CD14-positive monocyte (primary cell): ENCODE measurements at regions not wholly inside any gene's neighbourhood (a gene's known extent, or its start where the extent isn't known, plus 50 kb on each side); places are given as distances from the start of the nearest gene placed in this dataset.
A peak's percentile ranks its signal among the peaks of the same experiment; 100 is the strongest.

Experiments used
- DNase-seq, 3 donors: peaks; one replicate each; pipeline ENCODE4 v3.0.0-alpha.2; 2011 to 2022
- H2AFZ ChIP-seq: 2 replicates; pipeline ENCODE4 v1.6.0; 2012; ENCODE audit warnings: mild to moderate bottlenecking, low read depth, low read length, inconsistent platforms; ENCODE audit not compliant: insufficient read depth, poor library complexity, severe bottlenecking
- H3K27ac ChIP-seq, 2 donors: 1 replicate in 1 of 2; 2 replicates in 1 of 2; pipeline ENCODE4 v1.5.1; 2012 to 2013; ENCODE audit warnings: low read length in 2 of 2, control low read depth in 1 of 2, inconsistent platforms in 1 of 2, low read depth in 1 of 2, mild to moderate bottlenecking in 1 of 2
- H3K27me3 ChIP-seq, 2 donors: one replicate each; pipeline versions ENCODE4 v1.6.0 to v1.6.1; 2011 to 2013; ENCODE audit warnings: low read length in 2 of 2; ENCODE audit not compliant: control insufficient read depth in 2 of 2, insufficient read depth in 2 of 2
- H3K36me3 ChIP-seq, 2 donors: replicated peaks in 1 of 2; 1 replicate in 1 of 2; 2 replicates in 1 of 2; pipeline versions ENCODE4 v1.5.1 to v1.6.1; 2012 to 2013; ENCODE audit warnings: low read length in 2 of 2, control low read depth in 1 of 2, inconsistent platforms in 1 of 2, mild to moderate bottlenecking in 1 of 2; ENCODE audit not compliant: insufficient read depth in 2 of 2, control insufficient read depth in 1 of 2
- H3K4me1 ChIP-seq, 2 donors: 1 replicate in 1 of 2; 2 replicates in 1 of 2; pipeline versions ENCODE4 v1.5.1 to v1.6.1; 2012 to 2013; ENCODE audit warnings: low read length in 2 of 2, control low read depth in 1 of 2, inconsistent platforms in 1 of 2, mild to moderate bottlenecking in 1 of 2, moderate library complexity in 1 of 2; ENCODE audit not compliant: insufficient read depth in 2 of 2, control insufficient read depth in 1 of 2
- H3K4me2 ChIP-seq: replicated peaks from 2 replicates; pipeline ENCODE3; 2012; ENCODE audit warnings: low read length, moderate library complexity, mild to moderate bottlenecking; ENCODE audit not compliant: poor library complexity, severe bottlenecking; ENCODE audit errors: extremely low read depth
- H3K4me3 ChIP-seq, 3 experiments: fragments of 200-600 bp in 1 of 3; sonication (generic) in 1 of 3; replicated peaks in 1 of 3; 1 replicate in 2 of 3; 2 replicates in 1 of 3; pipeline ENCODE4 v1.5.1; 2011 to 2013; ENCODE audit warnings: low read length in 3 of 3, mild to moderate bottlenecking in 3 of 3, control low read depth in 2 of 3, low read depth in 2 of 3, inconsistent platforms in 1 of 3, moderate library complexity in 1 of 3
- H3K79me2 ChIP-seq: 2 replicates; pipeline ENCODE4 v1.6.0; 2012; ENCODE audit warnings: mild to moderate bottlenecking, control low read depth, inconsistent platforms, low read length, moderate library complexity; ENCODE audit not compliant: insufficient read depth
- H3K9ac ChIP-seq: 2 replicates; pipeline ENCODE4 v1.6.0; 2017; ENCODE audit warnings: low read length, mild to moderate bottlenecking; ENCODE audit not compliant: insufficient read depth, poor library complexity, severe bottlenecking
- H3K9me3 ChIP-seq, 2 donors: replicated peaks in 1 of 2; 1 replicate in 1 of 2; 2 replicates in 1 of 2; pipeline versions ENCODE4 v1.5.1 to v1.6.1; 2012 to 2013; ENCODE audit warnings: low read length in 2 of 2, control low read depth in 1 of 2; ENCODE audit not compliant: control insufficient read depth in 1 of 2, insufficient read depth in 1 of 2
- H4K20me1 ChIP-seq: 2 replicates; pipeline ENCODE4 v1.6.0; 2012; ENCODE audit warnings: mild to moderate bottlenecking, low read length, control low read depth, moderate library complexity; ENCODE audit not compliant: insufficient read depth
- H3K27ac Mint-ChIP-seq, 7 donors: one replicate each; pipeline ENCODE4 v1.8.0; 2020; ENCODE audit warnings: mild to moderate bottlenecking in 7 of 7, mixed read lengths in 7 of 7, moderate library complexity in 6 of 7, inconsistent platforms in 2 of 7
- H3K27me3 Mint-ChIP-seq, 3 donors: one replicate each; pipeline ENCODE4 v1.8.0; 2021 to 2022; ENCODE audit warnings: low read depth in 3 of 3, mild to moderate bottlenecking in 3 of 3, mixed read lengths in 3 of 3, moderate library complexity in 3 of 3, inconsistent platforms in 1 of 3
- H3K36me3 Mint-ChIP-seq, 2 donors: one replicate each; pipeline ENCODE4 v1.8.0; 2020; ENCODE audit warnings: mixed read lengths in 2 of 2, inconsistent platforms in 1 of 2, mild to moderate bottlenecking in 1 of 2
- H3K4me1 Mint-ChIP-seq: one replicate; pipeline ENCODE4 v1.8.0; 2020; ENCODE audit warnings: mild to moderate bottlenecking, mixed read lengths
- H3K4me3 Mint-ChIP-seq, 2 donors: one replicate each; pipeline ENCODE4 v1.8.0; 2020; ENCODE audit warnings: mild to moderate bottlenecking in 2 of 2, mixed read lengths in 2 of 2, moderate library complexity in 1 of 2
- H3K9me3 Mint-ChIP-seq, 7 donors: one replicate each; pipeline ENCODE4 v1.8.0; 2020 to 2022; ENCODE audit warnings: mixed read lengths in 7 of 7, mild to moderate bottlenecking in 6 of 7, moderate library complexity in 6 of 7, inconsistent platforms in 2 of 7
- WGBS: methylation state at CpG from one replicate; pipeline ENCODE4 v1.1.5; 2013; ENCODE audit warnings: missing lambda C conversion rate; ENCODE audit not compliant: insufficient coverage; 5-methylcytosine and 5-hydroxymethylcytosine counted together
- intact Hi-C, 2 donors: fragments of 100-400 bp; cut with micrococcal nuclease; formaldehyde crosslinking; loops; one replicate each; pipeline versions ENCODE4 v1.15.0 to v1.15.1; 2023
- TF ChIP-seq, protein P1 (sequence below): fragments of 200-600 bp; IDR thresholded peaks from one replicate; pipeline ENCODE4 v1.8.0; 2022; ENCODE audit warnings: antibody characterized with exemption, mild to moderate bottlenecking

GRCh38 chr5:82376307-82376706 is 98.2 kb upstream of the RPS23 start:
- TF ChIP-seq, protein P1, sequence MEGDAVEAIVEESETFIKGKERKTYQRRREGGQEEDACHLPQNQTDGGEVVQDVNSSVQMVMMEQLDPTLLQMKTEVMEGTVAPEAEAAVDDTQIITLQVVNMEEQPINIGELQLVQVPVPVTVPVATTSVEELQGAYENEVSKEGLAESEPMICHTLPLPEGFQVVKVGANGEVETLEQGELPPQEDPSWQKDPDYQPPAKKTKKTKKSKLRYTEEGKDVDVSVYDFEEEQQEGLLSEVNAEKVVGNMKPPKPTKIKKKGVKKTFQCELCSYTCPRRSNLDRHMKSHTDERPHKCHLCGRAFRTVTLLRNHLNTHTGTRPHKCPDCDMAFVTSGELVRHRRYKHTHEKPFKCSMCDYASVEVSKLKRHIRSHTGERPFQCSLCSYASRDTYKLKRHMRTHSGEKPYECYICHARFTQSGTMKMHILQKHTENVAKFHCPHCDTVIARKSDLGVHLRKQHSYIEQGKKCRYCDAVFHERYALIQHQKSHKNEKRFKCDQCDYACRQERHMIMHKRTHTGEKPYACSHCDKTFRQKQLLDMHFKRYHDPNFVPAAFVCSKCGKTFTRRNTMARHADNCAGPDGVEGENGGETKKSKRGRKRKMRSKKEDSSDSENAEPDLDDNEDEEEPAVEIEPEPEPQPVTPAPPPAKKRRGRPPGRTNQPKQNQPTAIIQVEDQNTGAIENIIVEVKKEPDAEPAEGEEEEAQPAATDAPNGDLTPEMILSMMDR, result no peak
- Mint-ChIP-seq H3K9me3 (peaks cover 4 to 13% (median 7%) of the 10 kb centered on the region in 7 donors), H3K4me3 (no peak overlapping the region), H3K27me3 (peaks cover 0 to 2% (median 1%) of the 10 kb centered on the region in 3 donors), H3K4me1 (no peaks in the 10 kb centered on the region), H3K27ac (no peak overlapping the region), H3K36me3 (no peaks in the 10 kb centered on the region)
- Histone ChIP-seq H3K4me2 (no peak overlapping the region), H3K79me2 (no peaks in the 10 kb centered on the region), H3K9ac (no peak overlapping the region), H3K27ac (no peak overlapping the region), H3K4me3 (no peak overlapping the region), H2AFZ (no peak overlapping the region), H3K27me3 (no peaks in the 10 kb centered on the region), H3K4me1 (no peaks in the 10 kb centered on the region), H4K20me1 (no peaks in the 10 kb centered on the region), H3K36me3 (no peaks in the 10 kb centered on the region), H3K9me3 (peaks cover 0 to 7% of the 10 kb centered on the region in 2 donors)
- no peak for DNase-seq
- intact Hi-C loops, result no loop called here
- no CpG with 5 or more reads among the region's 2 CpGs for WGBS

GRCh38 chr5:82375488-82376244 is 97.5 kb upstream of the RPS23 start:
- Mint-ChIP-seq H3K27me3 (peaks cover 0 to 2% (median 1%) of the 10 kb centered on the region in 3 donors), H3K4me3 (no peak overlapping the region), H3K4me1 (no peaks in the 10 kb centered on the region), H3K27ac (peak overlapping the region in 2 of 7 donors; percentile 20 to 68), H3K9me3 (peaks cover 4 to 13% (median 7%) of the 10 kb centered on the region in 7 donors), H3K36me3 (no peaks in the 10 kb centered on the region)
- H3K79me2 ChIP-seq, result no peaks in the 10 kb centered on the region
- intact Hi-C loops, result no loop called here
- WGBS, result 89% methylated on average over 3 of the region's 5 CpGs
- H3K9me3 ChIP-seq, result peaks cover 0 to 7% of the 10 kb centered on the region in 2 donors
- no peak overlapping the region for H3K27ac ChIP-seq
- no peaks in the 10 kb centered on the region for H3K4me1 ChIP-seq
- H3K9ac ChIP-seq, result no peak overlapping the region
- no peak overlapping the region for H2AFZ ChIP-seq
- H3K4me3 ChIP-seq, result no peak overlapping the region
- H3K4me2 ChIP-seq, result no peak overlapping the region
- no peaks in the 10 kb centered on the region for H4K20me1 ChIP-seq
- no peaks in the 10 kb centered on the region for H3K36me3 ChIP-seq
- H3K27me3 ChIP-seq, result no peaks in the 10 kb centered on the region
- TF ChIP-seq, protein P1, result no peak
- DNase-seq, result no peak
